Activated naive CD4-positive, alpha-beta T cell treated with anti-CD3 and anti-CD28 coated beads, Interleukin-2, amount 10 ng/mL, durations not matched to agents 7 days and 5 days (primary cell): ENCODE measurements at regions not wholly inside any gene's neighbourhood (a gene's known extent, or its start where the extent isn't known, plus 50 kb on each side); places are given as distances from the start of the nearest gene placed in this dataset.

Experiments
- CTCF ChIA-PET: fragments of 350-600 bp; sonication (Branson Sonifier 250); formaldehyde crosslinking; loops from one replicate; lab custom pipeline; 2021; ENCODE audit warnings: antibody characterized with exemption; lab: Charles Lee
- DNase-seq: peaks from one replicate; pipeline ENCODE4 v3.0.0-alpha.2; 2020
- H3K27ac Mint-ChIP-seq: one replicate; pipeline ENCODE4 v1.8.0; 2021; ENCODE audit warnings: mild to moderate bottlenecking, moderate library complexity, mixed read lengths
- H3K27me3 Mint-ChIP-seq: one replicate; pipeline ENCODE4 v1.8.0; 2021; ENCODE audit warnings: mild to moderate bottlenecking, mixed read lengths
- H3K36me3 Mint-ChIP-seq: one replicate; pipeline ENCODE4 v1.8.0; 2021; ENCODE audit warnings: mixed read lengths
- H3K4me1 Mint-ChIP-seq: one replicate; pipeline ENCODE4 v1.8.0; 2021; ENCODE audit warnings: mixed read lengths
- H3K4me3 Mint-ChIP-seq: one replicate; pipeline ENCODE4 v1.8.0; 2021; ENCODE audit warnings: mild to moderate bottlenecking, moderate library complexity, mixed read lengths
- H3K9me3 Mint-ChIP-seq: one replicate; pipeline ENCODE4 v1.8.0; 2021; ENCODE audit warnings: mixed read lengths

- peaks cover 20% of the 10 kb centered on the region for H3K9me3 Mint-ChIP-seq
- no peaks in the 10 kb centered on the region for H3K27me3 Mint-ChIP-seq
- H3K4me3 Mint-ChIP-seq: no peak overlapping the region
- no peaks in the 10 kb centered on the region for H3K36me3 Mint-ChIP-seq
- no peak for DNase-seq
- no peaks in the 10 kb centered on the region for H3K4me1 Mint-ChIP-seq
- no peak overlapping the region for H3K27ac Mint-ChIP-seq
- CTCF ChIA-PET: no interaction called here
Observed at GRCh38 chr10:56085406-56086122, 275.5 kb downstream of the ZWINT start.

GRCh38 chr10:56082169-56082568 lies 278.9 kb downstream of the ZWINT start:
- no peak for DNase-seq
- Mint-ChIP-seq H3K36me3 (no peaks in the 10 kb centered on the region), H3K27ac (no peak overlapping the region), H3K27me3 (no peaks in the 10 kb centered on the region), H3K9me3 (peaks cover 11% of the 10 kb centered on the region), H3K4me1 (no peaks in the 10 kb centered on the region), H3K4me3 (no peak overlapping the region)
- CTCF ChIA-PET: no interaction called here

GRCh38 chr10:56068473-56069263 lies 292.4 kb downstream of the ZWINT start:
- Mint-ChIP-seq H3K27ac (no peak overlapping the region), H3K4me1 (no peaks in the 10 kb centered on the region), H3K9me3 (peaks cover 28% of the 10 kb centered on the region), H3K36me3 (no peaks in the 10 kb centered on the region), H3K4me3 (no peak overlapping the region), H3K27me3 (no peaks in the 10 kb centered on the region)
- no peak for DNase-seq
- CTCF ChIA-PET: no interaction called here

GRCh38 chr10:56068040-56068439 lies 293.0 kb downstream of the ZWINT start:
- Mint-ChIP-seq H3K4me1 (no peaks in the 10 kb centered on the region), H3K4me3 (no peak overlapping the region), H3K36me3 (no peaks in the 10 kb centered on the region), H3K9me3 (peaks cover 28% of the 10 kb centered on the region), H3K27me3 (no peaks in the 10 kb centered on the region), H3K27ac (no peak overlapping the region)
- CTCF ChIA-PET: no interaction called here
- DNase-seq: no peak

- Mint-ChIP-seq H3K4me1 (no peaks in the 10 kb centered on the region), H3K36me3 (no peaks in the 10 kb centered on the region), H3K9me3 (peaks cover 31% of the 10 kb centered on the region), H3K27me3 (no peaks in the 10 kb centered on the region), H3K27ac (no peak overlapping the region), H3K4me3 (no peak overlapping the region)
- no peak for DNase-seq
- CTCF ChIA-PET: no interaction called here
Observed at GRCh38 chr10:56063642-56064041, 297.4 kb downstream of the ZWINT start.

GRCh38 chr10:56057860-56058259 lies 303.2 kb downstream of the ZWINT start:
- Mint-ChIP-seq H3K4me3 (no peak overlapping the region), H3K9me3 (peaks cover 11% of the 10 kb centered on the region), H3K36me3 (no peaks in the 10 kb centered on the region), H3K27me3 (no peaks in the 10 kb centered on the region), H3K4me1 (no peaks in the 10 kb centered on the region), H3K27ac (no peak overlapping the region)
- DNase-seq: no peak
- CTCF ChIA-PET: no interaction called here

GRCh38 chr10:56035489-56035888 lies 325.6 kb downstream of the ZWINT start:
- Mint-ChIP-seq H3K4me3 (no peak overlapping the region), H3K36me3 (no peaks in the 10 kb centered on the region), H3K4me1 (no peaks in the 10 kb centered on the region), H3K9me3 (peaks cover 2% of the 10 kb centered on the region), H3K27me3 (no peaks in the 10 kb centered on the region), H3K27ac (no peak overlapping the region)
- DNase-seq: no peak
- CTCF ChIA-PET: no interaction called here

GRCh38 chr10:56028298-56029132 lies 332.5 kb downstream of the ZWINT start:
- CTCF ChIA-PET: no interaction called here
- Mint-ChIP-seq H3K9me3 (no peaks in the 10 kb centered on the region), H3K4me3 (no peak overlapping the region), H3K27me3 (no peaks in the 10 kb centered on the region), H3K27ac (no peak overlapping the region), H3K36me3 (no peaks in the 10 kb centered on the region), H3K4me1 (no peaks in the 10 kb centered on the region)
- DNase-seq: no peak

GRCh38 chr10:56012101-56012500 lies 349.0 kb downstream of the ZWINT start:
- H3K4me1 Mint-ChIP-seq: no peaks in the 10 kb centered on the region
- H3K27me3 Mint-ChIP-seq: no peaks in the 10 kb centered on the region
- no peaks in the 10 kb centered on the region for H3K36me3 Mint-ChIP-seq
- no peak for DNase-seq
- no peak overlapping the region for H3K4me3 Mint-ChIP-seq
- no peak overlapping the region for H3K27ac Mint-ChIP-seq
- CTCF ChIA-PET: no interaction called here
- H3K9me3 Mint-ChIP-seq: peaks cover 8% of the 10 kb centered on the region

GRCh38 chr10:56003555-56003954 lies 357.5 kb downstream of the ZWINT start:
- Mint-ChIP-seq H3K9me3 (peaks cover 3% of the 10 kb centered on the region), H3K27ac (no peak overlapping the region)
- CTCF ChIA-PET: no interaction called here

GRCh38 chr10:55989188-55989587 lies 371.9 kb downstream of the ZWINT start:
- CTCF ChIA-PET: no interaction called here
- no peaks in the 10 kb centered on the region for H3K9me3 Mint-ChIP-seq
- no peaks in the 10 kb centered on the region for H3K36me3 Mint-ChIP-seq
- H3K27me3 Mint-ChIP-seq: no peaks in the 10 kb centered on the region
- H3K4me1 Mint-ChIP-seq: no peaks in the 10 kb centered on the region
- H3K27ac Mint-ChIP-seq: no peak overlapping the region
- H3K4me3 Mint-ChIP-seq: no peak overlapping the region
- no peak for DNase-seq

More at GRCh38 chr10:56003555-56003954, 357.5 kb downstream of the ZWINT start:
- no peaks in the 10 kb centered on the region for H3K36me3 Mint-ChIP-seq
- no peak overlapping the region for H3K4me3 Mint-ChIP-seq
- no peaks in the 10 kb centered on the region for H3K27me3 Mint-ChIP-seq
- no peak for DNase-seq
- H3K4me1 Mint-ChIP-seq: no peaks in the 10 kb centered on the region

GRCh38 chr10:55979203-55979602 lies 381.9 kb downstream of the ZWINT start:
- no peak overlapping the region for H3K27ac Mint-ChIP-seq
- CTCF ChIA-PET: no interaction called here

GRCh38 chr10:55966101-55966500 lies 395.0 kb downstream of the ZWINT start:
- DNase-seq: no peak
- Mint-ChIP-seq H3K36me3 (no peaks in the 10 kb centered on the region), H3K4me3 (no peak overlapping the region), H3K27me3 (no peaks in the 10 kb centered on the region), H3K9me3 (peaks cover 9% of the 10 kb centered on the region), H3K4me1 (no peaks in the 10 kb centered on the region), H3K27ac (no peak overlapping the region)
- CTCF ChIA-PET: no interaction called here

More at GRCh38 chr10:55979203-55979602, 381.9 kb downstream of the ZWINT start:
- Mint-ChIP-seq H3K36me3 (no peaks in the 10 kb centered on the region), H3K4me1 (no peaks in the 10 kb centered on the region), H3K27me3 (no peaks in the 10 kb centered on the region), H3K4me3 (no peak overlapping the region), H3K9me3 (no peaks in the 10 kb centered on the region)
- DNase-seq: no peak

- Mint-ChIP-seq H3K27ac (no peak overlapping the region), H3K9me3 (peaks cover 1% of the 10 kb centered on the region)
Observed at GRCh38 chr10:55943403-55943802, 417.7 kb downstream of the ZWINT start.

More at GRCh38 chr10:55943403-55943802, 417.7 kb downstream of the ZWINT start:
- CTCF ChIA-PET: no interaction called here
- no peaks in the 10 kb centered on the region for H3K36me3 Mint-ChIP-seq
- no peak overlapping the region for H3K4me3 Mint-ChIP-seq
- no peak for DNase-seq
- no peaks in the 10 kb centered on the region for H3K27me3 Mint-ChIP-seq
- H3K4me1 Mint-ChIP-seq: no peaks in the 10 kb centered on the region
